ENCODE measurements at regions not wholly inside any gene's neighbourhood (a gene's known extent, or its start where the extent isn't known, plus 50 kb on each side); places are given as distances from the start of the nearest gene placed in this dataset.

GRCh38 chr5:19169426-19169825 lies 818.6 kb downstream of the CDH18 start:
- intact Hi-C loops (cut with DNase I), result no loop called here
- Histone ChIP-seq H3K4me1 (no peaks in the 10 kb centered on the region), H3K27me3 (no peaks in the 10 kb centered on the region), H3K36me3 (replicated peaks in 1 of 2; ENCODE audit: insufficient read depth in 1 of 2, low read depth in 2 of 2) (no peaks in the 10 kb centered on the region), H3K9me3 (no peaks in the 10 kb centered on the region), H3K27ac (no peak overlapping the region), H3K4me3 (no peak overlapping the region)
- no peak for DNase-seq
- no peak for ATAC-seq
- TF ChIP-seq CTCF (IDR thresholded peaks at IDR 0.05) (no peak), POLR2A (IDR thresholded peaks at IDR 0.05) (no peak)

- no peak for TF ChIP-seq POLR2A (IDR thresholded peaks at IDR 0.05)
- TF ChIP-seq CTCF (IDR thresholded peaks at IDR 0.05), result no peak
- WGBS, 2 donors, result 76 to 81% methylated on average over 6 of the region's 6 CpGs
- H3K4me3 ChIP-seq, result no peak overlapping the region
- no peaks in the 10 kb centered on the region for H3K27me3 ChIP-seq
- intact Hi-C loops (cut with DNase I), result no loop called here
- ATAC-seq (no peak), DNase-seq (peak in 1 of 4 donors; percentile 6)
- no peaks in the 10 kb centered on the region for H3K9me3 ChIP-seq
- no peaks in the 10 kb centered on the region for H3K36me3 ChIP-seq (replicated peaks in 1 of 2; ENCODE audit: insufficient read depth in 1 of 2, low read depth in 2 of 2)
- no peaks in the 10 kb centered on the region for H3K4me1 ChIP-seq
- no peak overlapping the region for H3K27ac ChIP-seq
These were observed 815.0 kb downstream of the CDH18 start for GRCh38 chr5:19172926-19173470.

- no peak for ATAC-seq
- H3K36me3 ChIP-seq (replicated peaks in 1 of 2; ENCODE audit: insufficient read depth in 1 of 2, low read depth in 2 of 2), result no peaks in the 10 kb centered on the region
- H3K4me3 ChIP-seq, result no peak overlapping the region
- no peak for DNase-seq
- no peaks in the 10 kb centered on the region for H3K4me1 ChIP-seq
- TF ChIP-seq POLR2A (IDR thresholded peaks at IDR 0.05) (no peak), CTCF (IDR thresholded peaks at IDR 0.05) (no peak)
- H3K9me3 ChIP-seq, result no peaks in the 10 kb centered on the region
- H3K27ac ChIP-seq, result no peak overlapping the region
- intact Hi-C loops (cut with DNase I), result no loop called here
- 33 to 36% methylated on average over 3 of the region's 3 CpGs for WGBS, 2 donors
- H3K27me3 ChIP-seq, result no peaks in the 10 kb centered on the region
These were observed 812.0 kb downstream of the CDH18 start for GRCh38 chr5:19175776-19176570.

GRCh38 chr5:19179571-19179970 lies 808.4 kb downstream of the CDH18 start:
- TF ChIP-seq CTCF (IDR thresholded peaks at IDR 0.05) (no peak), POLR2A (IDR thresholded peaks at IDR 0.05) (no peak)
- 5 to 19% methylated on average over 1 of the region's 1 CpG for WGBS, 2 donors
- Histone ChIP-seq H3K9me3 (no peaks in the 10 kb centered on the region), H3K27me3 (no peaks in the 10 kb centered on the region), H3K4me3 (no peak overlapping the region), H3K27ac (no peak overlapping the region), H3K4me1 (no peaks in the 10 kb centered on the region), H3K36me3 (replicated peaks in 1 of 2; ENCODE audit: insufficient read depth in 1 of 2, low read depth in 2 of 2) (no peaks in the 10 kb centered on the region)
- DNase-seq, result no peak
- ATAC-seq, result no peak
- intact Hi-C loops (cut with DNase I), result no loop called here

GRCh38 chr5:19189176-19189575 lies 798.8 kb downstream of the CDH18 start:
- intact Hi-C loops (cut with DNase I), result no loop called here
- DNase-seq (no peak), ATAC-seq (no peak)
- 67 to 69% methylated on average over 2 of the region's 2 CpGs for WGBS, 2 donors
- Histone ChIP-seq H3K36me3 (replicated peaks in 1 of 2; ENCODE audit: insufficient read depth in 1 of 2, low read depth in 2 of 2) (no peaks in the 10 kb centered on the region), H3K4me1 (no peaks in the 10 kb centered on the region), H3K27ac (no peak overlapping the region), H3K27me3 (no peaks in the 10 kb centered on the region), H3K4me3 (no peak overlapping the region), H3K9me3 (no peaks in the 10 kb centered on the region)
- no peak for TF ChIP-seq CTCF (IDR thresholded peaks at IDR 0.05)
- TF ChIP-seq POLR2A (IDR thresholded peaks at IDR 0.05), result no peak

Measured in body of pancreas (tissue), 4 donors.